ENCODE measurements at regions not wholly inside any gene's neighbourhood (a gene's known extent, or its start where the extent isn't known, plus 50 kb on each side); places are given as distances from the start of the nearest gene placed in this dataset.
"Not testable (repeated sequence)": the region's sequence is repeated elsewhere in the genome, so short reads cannot be mapped to it uniquely, and the experiment has no call there.

GRCh38 chr2:101645886-101646285 is 51.6 kb upstream of the MAP4K4 start:
- in situ Hi-C loops (cut with MboI; ENCODE audit: low sequenced_read_pairs, unreplicated experiment); DNase-seq (ENCODE audit: low spot score): not testable (repeated sequence)

- no peak for DNase-seq (ENCODE audit: low spot score)
- TF ChIP-seq CTCF (IDR thresholded peaks at IDR 0.05; ENCODE audit: borderline replicate concordance, control extremely low read depth, extremely low read depth, insufficient read depth, missing control alignments) = no peak
- in situ Hi-C loops (cut with MboI; ENCODE audit: low sequenced_read_pairs, unreplicated experiment) = no loop called here
Observed at GRCh38 chr2:101644842-101645383, 52.6 kb upstream of the MAP4K4 start.

GRCh38 chr2:101643004-101643524 is 54.4 kb upstream of the MAP4K4 start:
- in situ Hi-C loops (cut with MboI; ENCODE audit: low sequenced_read_pairs, unreplicated experiment) = no loop called here
- no peak for DNase-seq (ENCODE audit: low spot score)
- no peak for TF ChIP-seq CTCF (IDR thresholded peaks at IDR 0.05; ENCODE audit: borderline replicate concordance, control extremely low read depth, extremely low read depth, insufficient read depth, missing control alignments)

GRCh38 chr2:101638817-101639605 is 58.5 kb upstream of the MAP4K4 start:
- TF ChIP-seq CTCF (IDR thresholded peaks at IDR 0.05; ENCODE audit: borderline replicate concordance, control extremely low read depth, extremely low read depth, insufficient read depth, missing control alignments) = no peak
- in situ Hi-C loops (cut with MboI; ENCODE audit: low sequenced_read_pairs, unreplicated experiment) = no loop called here
- DNase-seq (ENCODE audit: low spot score) = no peak

GRCh38 chr2:101638181-101638711 is 59.3 kb upstream of the MAP4K4 start:
- TF ChIP-seq CTCF (IDR thresholded peaks at IDR 0.05; ENCODE audit: borderline replicate concordance, control extremely low read depth, extremely low read depth, insufficient read depth, missing control alignments) = no peak
- in situ Hi-C loops (cut with MboI; ENCODE audit: low sequenced_read_pairs, unreplicated experiment) = no loop called here
- DNase-seq (ENCODE audit: low spot score) = no peak

GRCh38 chr2:101630224-101630949 is 67.1 kb upstream of the MAP4K4 start:
- DNase-seq (ENCODE audit: low spot score) = no peak
- no peak for TF ChIP-seq CTCF (IDR thresholded peaks at IDR 0.05; ENCODE audit: borderline replicate concordance, control extremely low read depth, extremely low read depth, insufficient read depth, missing control alignments)
- in situ Hi-C loops (cut with MboI; ENCODE audit: low sequenced_read_pairs, unreplicated experiment) = no loop called here
